ENCODE measurements at regions not wholly inside any gene's neighbourhood (a gene's known extent, or its start where the extent isn't known, plus 50 kb on each side); places are given as distances from the start of the nearest gene placed in this dataset.

- Histone ChIP-seq H3K14ac (replicated peaks; ENCODE audit: low read depth, low read length) (no peak overlapping the region), H3K9me3 (ENCODE audit: control insufficient read depth, insufficient read depth, low read length) (no peaks in the 10 kb centered on the region), H3K36me3 (ENCODE audit: control insufficient read depth, insufficient read depth, low read length) (no peaks in the 10 kb centered on the region), H3K9ac (ENCODE audit: low read depth, low read length) (no peak overlapping the region), H3K4ac (ENCODE audit: low read depth, low read length) (no peak overlapping the region), H3K27ac (ENCODE audit: insufficient read depth, low read length) (no peak overlapping the region), H3K4me2 (ENCODE audit: low read depth, low read length) (no peak overlapping the region), H3K18ac (ENCODE audit: low read depth, low read length) (no peak overlapping the region), H4K5ac (ENCODE audit: low read depth, low read length) (no peak overlapping the region), H2AFZ (replicated peaks; ENCODE audit: low read length, poor library complexity) (no peak overlapping the region), H2BK5ac (ENCODE audit: low read depth, low read length, poor library complexity, severe bottlenecking) (no peak overlapping the region), H3K4me1 (ENCODE audit: control insufficient read depth, insufficient read depth, low read length) (no peaks in the 10 kb centered on the region), H2AK5ac (ENCODE audit: low read depth, low read length) (no peak overlapping the region), H3K9me1 (ENCODE audit: insufficient read depth, low read length) (no peaks in the 10 kb centered on the region), H2BK20ac (ENCODE audit: low read depth, low read length) (no peak overlapping the region), H4K8ac (ENCODE audit: low read depth in 2 of 2, low read length in 2 of 2) (no peak overlapping the region), H2BK15ac (ENCODE audit: low read depth, low read length) (no peak overlapping the region), H4K20me1 (ENCODE audit: insufficient read depth, low read length) (no peaks in the 10 kb centered on the region), H2BK120ac (ENCODE audit: low read depth, low read length) (no peak overlapping the region), H3K27me3 (ENCODE audit: control insufficient read depth, insufficient read depth, low read length) (no peaks in the 10 kb centered on the region), H3K4me3 (ENCODE audit: insufficient read depth, low read depth, low read length) (no peak overlapping the region), H3K56ac (ENCODE audit: extremely low read depth, insufficient read depth, low read length) (no peak overlapping the region), H3K23ac (ENCODE audit: low read depth, low read length) (no peak overlapping the region), H2AK9ac (replicated peaks; ENCODE audit: low read depth, low read length, poor library complexity) (no peak overlapping the region), H4K91ac (ENCODE audit: insufficient read depth, low read depth, low read length) (no peak overlapping the region), H3K79me1 (ENCODE audit: low read depth in 1 of 2, low read length in 2 of 2) (no peaks in the 10 kb centered on the region)
- CTCF ChIA-PET: no interaction called here
- ATAC-seq (ENCODE audit: low read depth): no peak
- dilution Hi-C loops (cut with HindIII; ENCODE audit: low sequenced_read_pairs, unreplicated experiment) (no loop called here), intact Hi-C loops (cut with micrococcal nuclease) (no loop called here), in situ Hi-C loops (cut with MboI; ENCODE audit: low sequenced_read_pairs) (no loop called here)
- TF ChIP-seq CEBPB (IDR thresholded peaks at IDR 0.05; ENCODE audit: low read depth, low read length): no peak
- no peak for TF ChIP-seq RAD21 (IDR thresholded peaks at IDR 0.05; ENCODE audit: low read length)
- TF ChIP-seq MAFK (IDR thresholded peaks at IDR 0.05; ENCODE audit: low read depth, low read length): no peak
- TF ChIP-seq, protein P1, sequence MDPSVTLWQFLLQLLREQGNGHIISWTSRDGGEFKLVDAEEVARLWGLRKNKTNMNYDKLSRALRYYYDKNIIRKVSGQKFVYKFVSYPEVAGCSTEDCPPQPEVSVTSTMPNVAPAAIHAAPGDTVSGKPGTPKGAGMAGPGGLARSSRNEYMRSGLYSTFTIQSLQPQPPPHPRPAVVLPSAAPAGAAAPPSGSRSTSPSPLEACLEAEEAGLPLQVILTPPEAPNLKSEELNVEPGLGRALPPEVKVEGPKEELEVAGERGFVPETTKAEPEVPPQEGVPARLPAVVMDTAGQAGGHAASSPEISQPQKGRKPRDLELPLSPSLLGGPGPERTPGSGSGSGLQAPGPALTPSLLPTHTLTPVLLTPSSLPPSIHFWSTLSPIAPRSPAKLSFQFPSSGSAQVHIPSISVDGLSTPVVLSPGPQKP (IDR thresholded peaks at IDR 0.05; ENCODE audit: borderline replicate concordance, low read depth, low read length): no peak
- no peak for TF ChIP-seq NFE2L2 (IDR thresholded peaks at IDR 0.05; ENCODE audit: low read depth, low read length)
- no peak for TF ChIP-seq MXI1 (IDR thresholded peaks at IDR 0.05; ENCODE audit: borderline replicate concordance, low read depth, low read length)
- no peak for TF ChIP-seq MAZ (IDR thresholded peaks at IDR 0.05; ENCODE audit: borderline replicate concordance, low read depth, low read length)
- TF ChIP-seq USF2 (IDR thresholded peaks at IDR 0.05; ENCODE audit: low read depth, low read length): no peak
- no peak for TF ChIP-seq CHD1 (IDR thresholded peaks at IDR 0.05; ENCODE audit: low read depth, low read length)
- TF ChIP-seq RFX5 (IDR thresholded peaks at IDR 0.05; ENCODE audit: low read depth, low read length): no peak
- TF ChIP-seq POLR2A (IDR thresholded peaks at IDR 0.05; ENCODE audit: low read depth, low read length): no peak
- no peak for TF ChIP-seq CTCF (conservative IDR thresholded peaks at IDR 0.05; ENCODE audit: low read depth, low read length)
- no peak for TF ChIP-seq RCOR1 (IDR thresholded peaks at IDR 0.05; ENCODE audit: insufficient replicate concordance, low read length)
- no peak for TF ChIP-seq SMC3 (IDR thresholded peaks at IDR 0.05; ENCODE audit: low read depth, low read length)
- no peak for TF ChIP-seq BHLHE40 (IDR thresholded peaks at IDR 0.05; ENCODE audit: low read depth, low read length)
- no peak for TF ChIP-seq FOS (IDR thresholded peaks at IDR 0.05; ENCODE audit: low read depth, low read length)
- BruUV-seq (replicated peaks): no TSS peak
- DNase-seq: no peak
- POLR2A ChIA-PET (ENCODE audit: unreplicated experiment): no interaction called here
Observed at GRCh38 chr5:60435808-60436207, 264.2 kb downstream of the DEPDC1B start.
